Panc1 (cell line): ENCODE measurements at regions not wholly inside any gene's neighbourhood (a gene's known extent, or its start where the extent isn't known, plus 50 kb on each side); places are given as distances from the start of the nearest gene placed in this dataset.

Source experiments
- ATAC-seq: fragments of 200-7000 bp; cut with Tn5 transposase; 2 replicates; pipeline ENCODE4 v1.9.1; 2020; ENCODE audit warnings: mild to moderate bottlenecking, moderate library complexity
- BruUV-seq: library from RNA; stranded (reverse); fragments of 400-500 nt; replicated peaks from 2 replicates; lab custom pipeline; 2021; lab: Mats Ljungman, UMichigan
- CTCF ChIA-PET: fragments of 300-600 bp; sonication (Branson Sonifier 250); formaldehyde crosslinking; loops from one replicate; lab custom pipeline; 2022; ENCODE audit warnings: antibody characterized with exemption; lab: Charles Lee
- POLR2A ChIA-PET: fragments of 300-600 bp; sonication (Branson Sonifier 250); formaldehyde crosslinking; loops from one replicate; lab custom pipeline; 2022; ENCODE audit warnings: antibody characterized with exemption; lab: Charles Lee
- DNase-seq: peaks from one replicate; pipeline ENCODE4 v3.0.0-alpha.2; 2010; ENCODE audit warnings: low read depth, low spot score
- H3K27ac ChIP-seq: 2 replicates; pipeline ENCODE4 v1.5.1; 2011; ENCODE audit warnings: mild to moderate bottlenecking, low read length, inconsistent platforms
- H3K27me3 ChIP-seq: fragments of 200-500 bp; sonication (Bioruptor generic); 2 replicates; pipeline ENCODE4 v1.6.0; 2014; ENCODE audit warnings: low read length, inconsistent platforms; ENCODE audit not compliant: control insufficient read depth, insufficient read depth
- H3K36me3 ChIP-seq: fragments of 200-500 bp; sonication (Bioruptor generic); 2 replicates; pipeline ENCODE4 v1.5.1; 2014; ENCODE audit warnings: inconsistent platforms, mild to moderate bottlenecking, low read length, moderate library complexity; ENCODE audit not compliant: control insufficient read depth, insufficient read depth
- H3K4me1 ChIP-seq: 2 replicates; pipeline ENCODE4 v1.5.1; 2011; ENCODE audit warnings: inconsistent platforms, mild to moderate bottlenecking, low read length, moderate library complexity; ENCODE audit not compliant: control insufficient read depth, insufficient read depth
- H3K4me3 ChIP-seq, 2 experiments: 2 replicates each; pipeline ENCODE4 v1.5.1; 2011 to 2012; ENCODE audit warnings: low read depth in 2 of 2, low read length in 2 of 2, mild to moderate bottlenecking in 2 of 2, inconsistent platforms in 1 of 2, moderate library complexity in 1 of 2
- H3K9me3 ChIP-seq: fragments of 200-500 bp; sonication (Bioruptor generic); 2 replicates; pipeline ENCODE4 v1.5.1; 2014; ENCODE audit warnings: low read depth, mild to moderate bottlenecking, inconsistent platforms, low read length, moderate library complexity; ENCODE audit not compliant: control insufficient read depth, insufficient read depth
- POLR2AphosphoS5 ChIP-seq: IDR thresholded peaks from 2 replicates; pipeline ENCODE4 v1.6.1; 2012; ENCODE audit warnings: mild to moderate bottlenecking, low read depth, low read length, moderate library complexity
- SIN3A ChIP-seq: IDR thresholded peaks from 2 replicates; pipeline ENCODE4 v1.6.1; 2012; ENCODE audit warnings: low read depth, mild to moderate bottlenecking, low read length, moderate library complexity, borderline replicate concordance; ENCODE audit not compliant: insufficient read depth
- TCF7L2 ChIP-seq: IDR thresholded peaks from 2 replicates; pipeline ENCODE4 v1.6.1; 2011; ENCODE audit warnings: mild to moderate bottlenecking, low read depth, low read length, inconsistent platforms
- in situ Hi-C: cut with HindIII; loops from 2 replicates; pipeline ENCODE4 v1.10.0; 2016; ENCODE audit warnings: low sequenced_read_pairs, low pct_unique_long_range_greater_than_20kb
- intact Hi-C: fragments of 100-400 bp; cut with micrococcal nuclease; formaldehyde crosslinking; loops from one replicate; pipeline ENCODE4 v1.10.0; 2022; ENCODE audit not compliant: unreplicated experiment
- TF ChIP-seq, protein P1 (sequence below), 2 experiments: IDR thresholded peaks; 2 replicates each; pipeline ENCODE4 v1.6.1; 2011 to 2012; ENCODE audit warnings: low read depth in 2 of 2, control low read depth in 1 of 2, low read length in 1 of 2, mild to moderate bottlenecking in 1 of 2, moderate library complexity in 1 of 2; ENCODE audit not compliant: insufficient read depth in 1 of 2
- TF ChIP-seq, protein P2 (sequence below): fragments of 450-650 bp; IDR thresholded peaks from 2 replicates; pipeline ENCODE4 v1.5.1; 2017; ENCODE audit warnings: mild to moderate bottlenecking

DNA sequence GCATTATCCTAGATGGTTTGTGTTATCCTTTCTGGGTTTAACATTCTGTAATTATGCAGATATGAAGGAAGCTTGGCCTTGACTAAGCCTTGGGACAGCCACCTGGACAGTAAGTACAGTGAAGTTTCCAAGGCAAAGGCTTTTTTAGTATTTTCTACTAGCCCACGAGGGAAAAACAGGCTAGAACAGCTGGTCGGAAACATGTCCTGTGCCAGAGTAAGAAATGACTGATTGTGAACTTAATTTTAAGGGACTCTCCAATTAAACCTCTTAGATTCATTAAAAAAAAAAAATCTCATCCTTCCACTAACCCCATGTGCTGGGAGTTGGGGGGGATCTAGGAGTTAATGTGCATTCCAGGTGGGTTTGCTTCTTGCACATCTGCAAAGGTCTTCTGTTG, 720.8 kb downstream of the SLC4A3 start:
- no peaks in the 10 kb centered on the region for H3K4me1 ChIP-seq
- H3K36me3 ChIP-seq: no peaks in the 10 kb centered on the region
- ATAC-seq (no peak), DNase-seq (no peak)
- H3K27ac ChIP-seq: no peak overlapping the region
- no peaks in the 10 kb centered on the region; the same call in 1 of the 2 replicates for H3K9me3 ChIP-seq
- H3K4me3 ChIP-seq: no peak overlapping the region
- TF ChIP-seq, protein P1, sequence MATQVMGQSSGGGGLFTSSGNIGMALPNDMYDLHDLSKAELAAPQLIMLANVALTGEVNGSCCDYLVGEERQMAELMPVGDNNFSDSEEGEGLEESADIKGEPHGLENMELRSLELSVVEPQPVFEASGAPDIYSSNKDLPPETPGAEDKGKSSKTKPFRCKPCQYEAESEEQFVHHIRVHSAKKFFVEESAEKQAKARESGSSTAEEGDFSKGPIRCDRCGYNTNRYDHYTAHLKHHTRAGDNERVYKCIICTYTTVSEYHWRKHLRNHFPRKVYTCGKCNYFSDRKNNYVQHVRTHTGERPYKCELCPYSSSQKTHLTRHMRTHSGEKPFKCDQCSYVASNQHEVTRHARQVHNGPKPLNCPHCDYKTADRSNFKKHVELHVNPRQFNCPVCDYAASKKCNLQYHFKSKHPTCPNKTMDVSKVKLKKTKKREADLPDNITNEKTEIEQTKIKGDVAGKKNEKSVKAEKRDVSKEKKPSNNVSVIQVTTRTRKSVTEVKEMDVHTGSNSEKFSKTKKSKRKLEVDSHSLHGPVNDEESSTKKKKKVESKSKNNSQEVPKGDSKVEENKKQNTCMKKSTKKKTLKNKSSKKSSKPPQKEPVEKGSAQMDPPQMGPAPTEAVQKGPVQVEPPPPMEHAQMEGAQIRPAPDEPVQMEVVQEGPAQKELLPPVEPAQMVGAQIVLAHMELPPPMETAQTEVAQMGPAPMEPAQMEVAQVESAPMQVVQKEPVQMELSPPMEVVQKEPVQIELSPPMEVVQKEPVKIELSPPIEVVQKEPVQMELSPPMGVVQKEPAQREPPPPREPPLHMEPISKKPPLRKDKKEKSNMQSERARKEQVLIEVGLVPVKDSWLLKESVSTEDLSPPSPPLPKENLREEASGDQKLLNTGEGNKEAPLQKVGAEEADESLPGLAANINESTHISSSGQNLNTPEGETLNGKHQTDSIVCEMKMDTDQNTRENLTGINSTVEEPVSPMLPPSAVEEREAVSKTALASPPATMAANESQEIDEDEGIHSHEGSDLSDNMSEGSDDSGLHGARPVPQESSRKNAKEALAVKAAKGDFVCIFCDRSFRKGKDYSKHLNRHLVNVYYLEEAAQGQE (IDR thresholded peaks at IDR 0.05; ENCODE audit: insufficient read depth in 1 of 2, low read depth in 2 of 2, low read length in 1 of 2): no peak
- TF ChIP-seq SIN3A (no peak), TCF7L2 (no peak), POLR2AphosphoS5 (no peak)
- TF ChIP-seq, protein P2, sequence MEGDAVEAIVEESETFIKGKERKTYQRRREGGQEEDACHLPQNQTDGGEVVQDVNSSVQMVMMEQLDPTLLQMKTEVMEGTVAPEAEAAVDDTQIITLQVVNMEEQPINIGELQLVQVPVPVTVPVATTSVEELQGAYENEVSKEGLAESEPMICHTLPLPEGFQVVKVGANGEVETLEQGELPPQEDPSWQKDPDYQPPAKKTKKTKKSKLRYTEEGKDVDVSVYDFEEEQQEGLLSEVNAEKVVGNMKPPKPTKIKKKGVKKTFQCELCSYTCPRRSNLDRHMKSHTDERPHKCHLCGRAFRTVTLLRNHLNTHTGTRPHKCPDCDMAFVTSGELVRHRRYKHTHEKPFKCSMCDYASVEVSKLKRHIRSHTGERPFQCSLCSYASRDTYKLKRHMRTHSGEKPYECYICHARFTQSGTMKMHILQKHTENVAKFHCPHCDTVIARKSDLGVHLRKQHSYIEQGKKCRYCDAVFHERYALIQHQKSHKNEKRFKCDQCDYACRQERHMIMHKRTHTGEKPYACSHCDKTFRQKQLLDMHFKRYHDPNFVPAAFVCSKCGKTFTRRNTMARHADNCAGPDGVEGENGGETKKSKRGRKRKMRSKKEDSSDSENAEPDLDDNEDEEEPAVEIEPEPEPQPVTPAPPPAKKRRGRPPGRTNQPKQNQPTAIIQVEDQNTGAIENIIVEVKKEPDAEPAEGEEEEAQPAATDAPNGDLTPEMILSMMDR: no peak
- CTCF ChIA-PET: no interaction called here
- in situ Hi-C loops (no loop called here), intact Hi-C loops (no loop called here)
- H3K27me3 ChIP-seq: no peaks in the 10 kb centered on the region
- POLR2A ChIA-PET: no interaction called here
- BruUV-seq: no TSS peak

DNA sequence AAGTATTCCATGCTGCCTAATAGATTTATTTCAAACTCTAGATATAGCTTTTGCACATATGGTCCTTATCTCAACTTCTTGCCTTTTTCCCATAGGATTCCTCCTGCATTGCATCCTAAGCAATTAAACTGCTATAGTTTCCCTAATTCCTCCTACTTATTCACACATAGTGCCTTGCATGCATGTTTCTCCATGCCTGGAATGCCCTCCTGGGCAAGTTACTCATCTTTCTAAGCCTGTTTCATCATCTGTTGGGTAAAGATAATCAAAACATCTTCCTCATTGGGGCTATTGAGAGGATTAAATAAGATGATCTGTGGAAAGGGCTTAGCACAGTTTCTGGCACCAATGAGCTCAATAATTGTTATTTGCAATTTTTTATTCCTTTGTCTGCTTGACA, 726.5 kb downstream of the SLC4A3 start:
- BruUV-seq: no TSS peak
- intact Hi-C loops (no loop called here), in situ Hi-C loops (no loop called here)
- Histone ChIP-seq H3K36me3 (no peaks in the 10 kb centered on the region), H3K27ac (no peak overlapping the region), H3K4me1 (no peaks in the 10 kb centered on the region), H3K4me3 (no peak overlapping the region), H3K9me3 (no peaks in the 10 kb centered on the region; the same call in 1 of the 2 replicates), H3K27me3 (no peaks in the 10 kb centered on the region)
- POLR2A ChIA-PET: no interaction called here
- DNase-seq (no peak), ATAC-seq (no peak)
- TF ChIP-seq POLR2AphosphoS5 (no peak), SIN3A (no peak), TCF7L2 (no peak)
- TF ChIP-seq, protein P2: no peak
- TF ChIP-seq, protein P1 (IDR thresholded peaks at IDR 0.05; ENCODE audit: insufficient read depth in 1 of 2, low read depth in 2 of 2, low read length in 1 of 2): no peak
- CTCF ChIA-PET: no interaction called here
